Hematopoietic multipotent progenitor cell treated with erythropoietin and hydrocortisone succinate and interleukin-3 and kit ligand, for 17 days (in vitro differentiated cells): ENCODE measurements at regions not wholly inside any gene's neighbourhood (a gene's known extent, or its start where the extent isn't known, plus 50 kb on each side); places are given as distances from the start of the nearest gene placed in this dataset.
"Not testable (repeated sequence)": the region's sequence is repeated elsewhere in the genome, so short reads cannot be mapped to it uniquely, and the experiment has no call there.

Experiments used
- DNase-seq: peaks from one replicate; pipeline ENCODE4 v3.0.0-alpha.2; 2015; ENCODE audit warnings: low spot score

- DNase-seq = not testable (repeated sequence)
Measured at GRCh38 chr21:5133824-5134223, 5387.6 kb upstream of the TPTE start.

- not testable (repeated sequence) for DNase-seq
Measured at GRCh38 chr21:5136406-5136805, 5385.0 kb upstream of the TPTE start.

GRCh38 chr21:5137006-5137405 lies 5384.4 kb upstream of the TPTE start:
- not testable (repeated sequence) for DNase-seq

- not testable (repeated sequence) for DNase-seq
Measured at GRCh38 chr21:5138687-5139086, 5382.7 kb upstream of the TPTE start.

GRCh38 chr21:5139528-5139927 lies 5381.9 kb upstream of the TPTE start:
- not testable (repeated sequence) for DNase-seq

- not testable (repeated sequence) for DNase-seq
Measured at GRCh38 chr21:5143011-5143410, 5378.4 kb upstream of the TPTE start.

- not testable (repeated sequence) for DNase-seq
Measured at GRCh38 chr21:5144731-5145130, 5376.7 kb upstream of the TPTE start.

- DNase-seq = not testable (repeated sequence)
Measured at GRCh38 chr21:5147685-5148084, 5373.7 kb upstream of the TPTE start.

GRCh38 chr21:5149222-5149621 lies 5372.2 kb upstream of the TPTE start:
- DNase-seq = not testable (repeated sequence)

GRCh38 chr21:5153842-5154640 lies 5367.3 kb upstream of the TPTE start:
- DNase-seq = not testable (repeated sequence)

GRCh38 chr21:5154641-5154982 lies 5366.8 kb upstream of the TPTE start:
- DNase-seq = peak; percentile 84

- not testable (repeated sequence) for DNase-seq
Measured at GRCh38 chr21:5162693-5163574, 5358.4 kb upstream of the TPTE start.

GRCh38 chr21:5165829-5166228 lies 5355.6 kb upstream of the TPTE start:
- DNase-seq = not testable (repeated sequence)
